Peyer's patch (tissue), 4 donors: ENCODE measurements at regions not wholly inside any gene's neighbourhood (a gene's known extent, or its start where the extent isn't known, plus 50 kb on each side); places are given as distances from the start of the nearest gene placed in this dataset.

ENCODE experiments used
- POLR2A ChIP-seq, 2 donors: fragments of 450-650 bp; IDR thresholded peaks; one replicate each; pipeline ENCODE4 v1.5.1; 2017; ENCODE audit warnings: antibody characterized with exemption in 2 of 2, mild to moderate bottlenecking in 2 of 2, moderate library complexity in 2 of 2
- TF ChIP-seq, protein P1 (sequence below), 6 experiments: fragments of 450-650 bp in 4 of 6; fragments of 200-600 bp in 2 of 6; sonication (generic) in 1 of 6; IDR thresholded peaks; one replicate each; pipeline ENCODE4 v1.5.1; 2017 to 2019; ENCODE audit warnings: antibody characterized with exemption in 6 of 6, mild to moderate bottlenecking in 3 of 6, moderate library complexity in 1 of 6

DNA sequence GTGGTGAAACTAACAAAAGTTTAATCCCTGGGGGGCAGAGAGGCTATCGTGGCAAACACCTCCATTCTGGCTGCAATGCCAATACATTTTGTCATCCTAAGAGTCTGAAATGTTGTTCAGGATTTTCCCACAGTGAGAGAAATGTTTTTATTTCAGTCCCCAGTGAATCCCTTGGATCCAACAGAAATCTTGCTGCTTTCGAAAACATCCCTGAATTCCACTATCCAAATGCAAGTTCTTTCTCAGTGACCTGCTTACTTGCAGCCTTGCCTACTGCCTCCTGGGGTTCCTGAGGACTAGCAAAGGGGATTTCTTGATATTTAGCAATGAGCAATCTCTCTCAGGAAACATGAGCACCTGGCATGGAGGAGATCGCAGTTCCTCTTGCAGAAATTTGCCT is 202.1 kb upstream of the IRX3 start:
- no peak for TF ChIP-seq POLR2A (IDR thresholded peaks at IDR 0.05)
- TF ChIP-seq, protein P1, sequence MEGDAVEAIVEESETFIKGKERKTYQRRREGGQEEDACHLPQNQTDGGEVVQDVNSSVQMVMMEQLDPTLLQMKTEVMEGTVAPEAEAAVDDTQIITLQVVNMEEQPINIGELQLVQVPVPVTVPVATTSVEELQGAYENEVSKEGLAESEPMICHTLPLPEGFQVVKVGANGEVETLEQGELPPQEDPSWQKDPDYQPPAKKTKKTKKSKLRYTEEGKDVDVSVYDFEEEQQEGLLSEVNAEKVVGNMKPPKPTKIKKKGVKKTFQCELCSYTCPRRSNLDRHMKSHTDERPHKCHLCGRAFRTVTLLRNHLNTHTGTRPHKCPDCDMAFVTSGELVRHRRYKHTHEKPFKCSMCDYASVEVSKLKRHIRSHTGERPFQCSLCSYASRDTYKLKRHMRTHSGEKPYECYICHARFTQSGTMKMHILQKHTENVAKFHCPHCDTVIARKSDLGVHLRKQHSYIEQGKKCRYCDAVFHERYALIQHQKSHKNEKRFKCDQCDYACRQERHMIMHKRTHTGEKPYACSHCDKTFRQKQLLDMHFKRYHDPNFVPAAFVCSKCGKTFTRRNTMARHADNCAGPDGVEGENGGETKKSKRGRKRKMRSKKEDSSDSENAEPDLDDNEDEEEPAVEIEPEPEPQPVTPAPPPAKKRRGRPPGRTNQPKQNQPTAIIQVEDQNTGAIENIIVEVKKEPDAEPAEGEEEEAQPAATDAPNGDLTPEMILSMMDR (IDR thresholded peaks at IDR 0.05) = no peak
